ENCODE measurements at regions not wholly inside any gene's neighbourhood (a gene's known extent, or its start where the extent isn't known, plus 50 kb on each side); places are given as distances from the start of the nearest gene placed in this dataset.
A peak's percentile ranks its signal among the peaks of the same experiment; 100 is the strongest.
"Not testable (repeated sequence)": the region's sequence is repeated elsewhere in the genome, so short reads cannot be mapped to it uniquely, and the experiment has no call there.

DNA sequence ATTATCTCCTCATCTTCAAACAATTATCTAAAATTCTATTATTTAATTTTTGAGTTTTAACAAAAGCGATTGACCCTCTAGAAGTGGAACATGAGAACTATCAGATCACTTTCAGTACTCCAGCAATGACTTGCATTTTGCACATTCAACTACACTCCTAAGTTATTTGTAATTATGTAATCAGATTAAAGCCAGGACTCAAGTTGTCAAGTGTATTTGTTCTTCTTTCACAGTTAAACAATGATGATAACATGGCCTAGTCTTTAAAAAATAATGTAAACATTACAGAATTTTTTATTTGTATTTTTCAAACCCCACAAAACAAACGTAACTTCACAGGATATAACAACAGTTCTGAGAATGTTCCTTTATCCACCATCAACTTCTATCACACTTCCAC is 2148.9 kb upstream of the ACO1 start:
- no peak for DNase-seq

DNA sequence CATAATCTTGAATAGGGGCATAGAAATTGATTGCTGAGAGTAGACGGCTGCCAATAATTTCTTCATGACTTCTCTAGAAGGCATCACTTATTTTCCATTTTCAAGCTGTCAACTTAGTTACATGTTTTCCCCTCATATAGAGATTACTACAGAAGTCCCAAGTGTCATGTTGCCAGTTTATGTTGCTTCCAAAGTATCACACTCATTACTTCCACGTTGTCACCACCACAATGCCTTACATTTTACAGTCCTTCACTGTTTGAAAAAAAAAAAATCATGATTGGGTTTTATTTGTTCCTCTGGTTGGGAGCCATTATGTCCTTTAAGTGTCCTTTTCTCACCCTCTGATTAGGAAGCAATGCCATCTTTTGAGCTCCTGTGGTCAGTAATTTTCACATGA is 2144.6 kb upstream of the ACO1 start:
- no peak for DNase-seq

DNA sequence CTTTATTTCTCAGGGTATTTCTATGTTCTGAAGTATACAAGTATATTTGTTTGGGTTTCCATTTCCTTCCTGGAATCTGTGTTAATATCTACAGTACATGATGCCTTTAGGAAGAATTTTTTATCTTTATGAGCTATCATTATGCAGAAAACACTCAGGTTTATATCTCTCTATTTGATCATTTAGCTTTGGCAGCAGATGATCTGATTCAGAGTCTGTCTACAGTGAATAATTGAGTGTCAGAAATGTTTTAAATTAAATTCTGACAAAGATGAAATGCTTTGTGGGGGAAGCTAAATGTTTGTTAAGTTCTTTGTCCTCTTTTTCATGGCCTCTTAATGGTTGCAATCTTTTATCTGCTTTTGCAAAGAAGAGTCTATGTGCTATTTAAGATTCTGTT is 2141.0 kb upstream of the ACO1 start:
- no peak for DNase-seq

DNA sequence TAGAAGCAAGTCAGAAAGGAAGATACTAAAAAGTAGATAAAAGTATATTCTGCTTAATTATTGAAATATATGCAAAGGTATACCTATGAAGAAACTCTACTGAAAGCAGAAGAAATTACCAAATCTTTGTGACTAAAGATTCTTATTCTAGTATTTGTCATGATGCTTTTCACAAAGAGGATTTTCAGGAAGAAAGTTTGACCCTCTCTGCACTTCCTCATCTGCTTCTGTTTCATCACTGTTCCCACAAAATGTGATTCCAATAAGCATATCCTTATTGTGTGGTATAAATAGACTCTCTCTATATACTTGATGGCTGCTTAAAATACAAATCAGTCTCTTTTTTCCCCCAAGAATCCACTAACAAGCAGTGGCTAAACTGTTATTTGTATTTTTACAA is 2139.6 kb upstream of the ACO1 start:
- peak; percentile 10 to 64 (median 44) for DNase-seq

DNA sequence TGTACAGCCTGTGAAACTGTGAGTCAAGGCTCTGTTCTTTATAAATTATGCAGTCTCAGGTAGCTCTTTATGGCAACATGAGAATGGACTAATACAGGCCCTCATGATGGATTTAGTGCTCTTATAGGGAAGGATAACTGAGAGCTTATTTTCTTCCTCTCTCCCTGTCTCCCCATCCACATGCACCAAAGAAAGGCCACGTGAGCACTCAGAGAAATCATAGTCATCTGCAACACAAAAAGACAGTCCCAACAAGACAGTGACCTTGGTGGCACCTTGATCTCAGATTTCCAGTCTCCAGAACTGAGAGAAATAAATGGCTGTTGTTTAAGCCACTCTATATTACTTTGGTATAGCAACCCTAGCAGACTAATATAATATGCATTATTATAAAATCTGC is 2133.6 kb upstream of the ACO1 start:
- DNase-seq, result no peak

DNA sequence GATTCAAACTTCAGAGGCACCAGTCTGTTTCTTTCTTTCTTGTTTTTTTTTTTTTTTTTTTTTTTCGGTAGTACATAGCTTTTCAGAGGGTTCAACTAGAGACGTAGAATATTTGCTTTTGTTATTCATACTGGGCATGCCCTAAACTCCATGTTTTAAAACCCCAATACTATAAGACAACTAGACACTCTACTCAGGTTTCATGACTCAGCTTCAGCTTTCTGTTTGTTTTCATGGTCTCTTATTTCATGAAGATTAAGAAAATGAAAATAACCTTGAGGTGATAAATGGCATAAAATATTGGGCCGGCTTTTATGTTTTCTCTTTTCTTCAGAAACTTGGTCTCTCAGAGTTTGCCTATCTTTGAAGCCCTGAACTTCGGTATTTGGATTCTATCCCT is 2126.3 kb upstream of the ACO1 start:
- no peak for DNase-seq

DNA sequence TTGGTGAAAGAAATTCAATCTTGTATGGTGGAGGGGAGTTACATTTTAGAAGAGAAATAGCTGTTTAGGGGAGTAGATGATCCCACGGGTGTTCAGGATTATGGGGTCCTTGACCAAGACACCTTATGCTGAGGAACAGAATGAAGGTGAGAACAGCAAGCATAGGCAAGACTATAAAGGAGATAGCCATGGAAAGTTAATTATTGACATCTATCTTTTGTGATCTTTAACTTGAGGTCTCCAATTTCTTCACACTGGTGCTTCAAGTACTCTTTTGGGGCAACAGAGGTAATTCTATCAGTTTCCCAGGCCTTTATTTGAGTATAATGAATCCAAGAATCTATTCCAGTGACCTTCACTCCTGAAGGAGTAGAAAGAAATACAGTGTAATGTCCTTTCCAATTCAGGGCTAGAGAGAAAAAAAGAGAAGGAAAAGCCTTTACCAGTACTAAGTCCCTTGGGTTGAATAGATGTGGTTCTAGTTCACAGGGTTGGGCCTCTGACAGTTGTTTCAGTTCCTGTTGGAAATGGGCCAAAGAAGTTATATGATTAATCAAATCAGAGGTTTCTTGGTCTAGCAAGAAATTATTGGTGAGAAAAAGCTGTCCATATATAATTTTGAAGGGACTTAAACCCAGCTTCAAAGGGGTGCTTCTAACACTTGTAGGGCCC is 2104.1 kb upstream of the ACO1 start:
- peak; percentile 20 to 67 (median 46) for DNase-seq

DNA sequence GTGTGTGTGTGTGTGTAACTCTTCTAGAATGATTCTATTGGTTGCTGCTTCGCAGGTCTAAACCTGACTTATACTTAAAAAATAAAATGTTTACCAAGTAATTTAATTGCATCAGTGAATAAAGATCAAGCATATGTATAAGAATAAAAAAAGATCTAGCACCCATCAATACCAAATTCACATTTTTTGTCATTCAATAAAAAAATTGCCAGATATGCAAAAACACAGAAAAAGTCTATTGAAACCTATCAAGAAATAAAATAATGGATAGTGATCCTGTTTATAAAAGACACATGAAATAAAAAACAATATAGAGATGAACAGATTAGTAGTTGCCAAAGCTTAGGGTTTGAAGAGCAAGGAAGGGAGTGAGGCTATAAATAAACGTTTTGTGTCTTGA is 2095.0 kb upstream of the ACO1 start:
- no peak for DNase-seq

DNA sequence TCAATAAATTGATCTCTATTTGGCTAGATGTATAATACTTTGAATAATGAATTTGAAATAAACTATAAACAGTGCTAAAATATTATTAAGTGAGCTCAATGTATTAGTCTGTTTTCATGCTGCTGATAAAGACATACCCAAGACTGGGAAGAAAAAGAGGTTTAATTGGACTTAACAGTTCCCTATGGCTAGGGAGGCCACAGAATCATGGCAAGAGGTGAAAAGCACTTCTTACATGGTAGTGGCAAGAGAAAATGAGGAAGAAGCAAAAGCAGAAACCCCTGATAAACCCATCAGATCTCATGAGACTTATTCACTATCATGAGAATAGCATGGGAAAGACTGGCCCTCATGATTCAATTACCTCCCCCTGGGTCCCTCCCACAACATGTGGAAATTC is 2092.4 kb upstream of the ACO1 start:
- peak in 3 of 4 experiments; percentile 39 to 54 (median 52) for DNase-seq

DNA sequence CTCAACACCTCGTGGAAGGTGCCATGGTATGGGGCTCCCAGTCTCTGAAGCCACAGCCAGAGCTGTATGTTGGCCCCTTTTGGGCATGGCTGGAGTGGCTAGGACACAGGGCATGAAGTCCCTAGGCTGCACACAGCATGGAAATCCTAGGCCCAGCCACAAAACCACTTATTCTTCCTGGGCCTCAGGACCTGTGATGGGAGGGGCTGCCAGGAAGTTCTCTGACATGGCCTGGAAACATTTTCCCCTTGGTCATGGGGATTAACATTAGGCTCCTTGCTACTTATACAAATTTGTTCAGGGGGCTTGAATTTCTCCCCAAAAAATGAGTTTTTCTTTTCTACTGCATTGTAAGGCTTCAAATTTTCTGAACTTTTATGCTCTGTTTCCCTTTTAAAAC is 2091.2 kb upstream of the ACO1 start:
- DNase-seq, result no peak

DNA sequence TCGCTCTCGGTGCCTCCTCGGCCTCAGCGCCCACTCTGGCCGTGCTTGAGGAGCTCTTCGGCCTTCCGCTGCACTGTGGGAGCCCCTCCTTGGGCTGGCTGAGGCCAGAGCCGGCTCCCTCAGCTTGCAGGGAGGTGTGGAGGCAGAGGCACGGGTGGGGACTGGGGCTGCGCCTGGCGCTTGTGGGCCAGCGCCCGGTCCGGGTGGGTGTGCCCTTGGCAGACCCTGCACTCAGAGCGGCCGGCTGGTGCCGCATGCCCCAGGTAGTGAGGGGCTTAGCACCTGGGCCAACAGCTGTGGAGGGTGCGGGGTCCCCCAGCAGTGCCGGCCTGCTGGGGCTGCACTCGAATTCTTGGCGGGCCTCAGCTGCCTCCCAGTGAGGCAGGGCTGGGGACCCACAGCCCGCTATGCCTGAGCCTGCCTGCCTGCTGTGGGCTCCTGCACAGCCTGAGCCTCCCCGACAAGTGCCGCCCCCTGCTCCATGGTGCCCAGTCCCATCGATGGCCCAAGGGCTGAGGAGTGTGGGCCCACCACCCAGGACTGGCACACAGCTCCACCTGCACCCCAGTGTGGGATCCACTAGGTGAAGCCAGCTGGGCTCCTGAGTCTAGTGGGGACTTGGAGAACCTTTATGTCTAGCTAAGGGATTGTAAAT is 2085.2 kb upstream of the ACO1 start:
- no peak for DNase-seq

DNA sequence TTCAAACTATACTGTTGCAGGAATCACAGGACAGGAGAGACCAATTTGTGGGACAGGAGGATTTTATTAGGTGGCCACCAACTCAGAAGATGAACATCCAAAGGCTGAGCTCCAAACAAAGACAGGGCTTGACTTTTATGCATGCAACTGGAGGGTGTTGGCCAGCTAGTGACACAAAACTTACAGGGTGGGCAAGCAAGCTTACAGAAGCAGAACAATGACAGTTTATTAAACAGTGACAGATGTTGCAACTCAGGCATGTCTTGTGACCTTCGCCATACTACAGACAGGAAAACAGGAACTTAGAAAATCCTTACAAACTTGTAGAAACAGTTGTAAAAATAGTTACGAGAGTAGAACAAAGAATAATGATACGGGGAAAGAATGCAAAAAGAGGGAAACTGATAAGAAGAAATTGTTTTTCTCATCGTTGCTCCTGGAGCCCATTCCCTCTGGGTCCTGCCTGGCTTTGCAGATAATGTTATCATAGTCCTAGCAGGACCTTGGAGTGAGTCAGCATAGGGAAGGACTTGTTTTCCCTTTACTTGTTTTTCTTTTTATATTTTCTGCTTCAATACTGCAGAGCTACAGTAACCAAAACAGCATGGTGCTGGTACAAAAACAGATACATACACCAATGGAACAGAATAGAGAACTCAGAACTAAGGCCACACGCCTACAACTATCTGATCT is 2083.0 kb upstream of the ACO1 start:
- peak; percentile 72 to 90 (median 84) for DNase-seq

DNA sequence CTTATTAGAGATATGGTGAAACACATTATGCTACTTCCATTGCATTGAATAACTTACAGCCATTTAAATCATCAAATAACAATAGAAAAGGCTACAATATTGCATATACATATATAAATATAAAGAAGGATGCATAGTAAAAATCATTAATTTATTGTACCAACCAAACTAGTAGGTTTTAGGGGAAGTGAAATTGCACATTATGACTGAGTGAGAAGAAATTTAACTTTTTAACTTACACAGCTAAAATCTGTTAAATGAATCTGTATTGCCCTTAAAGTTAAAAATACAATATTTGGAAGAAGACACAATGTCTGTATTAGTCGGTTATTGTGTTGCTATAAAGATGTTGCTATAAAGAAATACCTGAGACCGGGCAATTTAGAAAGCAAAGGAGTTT is 2073.7 kb upstream of the ACO1 start:
- DNase-seq, result peak in 1 of 4 experiments; percentile 13

DNA sequence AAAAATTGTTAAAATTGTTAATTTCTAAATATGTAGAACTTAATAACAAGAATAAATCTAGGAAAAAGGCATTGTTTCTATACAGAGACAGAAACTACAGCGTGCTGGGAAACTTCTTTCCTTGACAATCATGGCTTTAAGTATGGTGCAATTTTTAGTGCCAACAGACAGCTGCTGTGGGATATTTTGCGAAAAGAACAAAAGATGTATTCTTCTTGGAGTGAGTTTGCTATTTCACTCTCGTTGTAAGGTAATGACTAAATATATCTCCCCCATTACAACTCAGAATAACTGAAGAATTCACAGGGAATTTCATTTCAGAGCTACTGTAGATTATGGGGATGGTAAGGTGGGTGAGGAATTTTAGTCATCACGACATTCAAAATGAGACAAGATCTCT is 2055.0 kb upstream of the ACO1 start:
- no peak for DNase-seq

DNA sequence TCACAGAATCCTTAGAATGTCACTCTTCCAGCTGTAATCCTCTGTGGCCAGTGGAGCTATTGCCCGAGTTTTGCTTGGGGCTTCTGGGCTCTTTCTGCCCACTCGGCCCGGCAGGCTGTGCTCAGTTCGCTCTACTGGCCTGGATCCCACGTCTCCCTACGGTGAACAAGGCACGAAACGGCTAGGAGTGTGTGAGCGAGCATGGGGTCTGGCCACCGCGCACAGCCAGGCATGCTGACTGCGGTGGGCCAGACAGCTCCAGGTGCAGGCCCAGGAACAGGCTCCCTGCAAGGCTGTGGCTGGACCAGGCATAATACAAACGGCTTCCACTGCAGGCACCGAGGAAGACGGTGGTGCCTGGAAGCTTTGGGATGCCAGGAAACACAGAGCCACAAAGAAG is 2035.5 kb upstream of the ACO1 start:
- no peak for DNase-seq

DNA sequence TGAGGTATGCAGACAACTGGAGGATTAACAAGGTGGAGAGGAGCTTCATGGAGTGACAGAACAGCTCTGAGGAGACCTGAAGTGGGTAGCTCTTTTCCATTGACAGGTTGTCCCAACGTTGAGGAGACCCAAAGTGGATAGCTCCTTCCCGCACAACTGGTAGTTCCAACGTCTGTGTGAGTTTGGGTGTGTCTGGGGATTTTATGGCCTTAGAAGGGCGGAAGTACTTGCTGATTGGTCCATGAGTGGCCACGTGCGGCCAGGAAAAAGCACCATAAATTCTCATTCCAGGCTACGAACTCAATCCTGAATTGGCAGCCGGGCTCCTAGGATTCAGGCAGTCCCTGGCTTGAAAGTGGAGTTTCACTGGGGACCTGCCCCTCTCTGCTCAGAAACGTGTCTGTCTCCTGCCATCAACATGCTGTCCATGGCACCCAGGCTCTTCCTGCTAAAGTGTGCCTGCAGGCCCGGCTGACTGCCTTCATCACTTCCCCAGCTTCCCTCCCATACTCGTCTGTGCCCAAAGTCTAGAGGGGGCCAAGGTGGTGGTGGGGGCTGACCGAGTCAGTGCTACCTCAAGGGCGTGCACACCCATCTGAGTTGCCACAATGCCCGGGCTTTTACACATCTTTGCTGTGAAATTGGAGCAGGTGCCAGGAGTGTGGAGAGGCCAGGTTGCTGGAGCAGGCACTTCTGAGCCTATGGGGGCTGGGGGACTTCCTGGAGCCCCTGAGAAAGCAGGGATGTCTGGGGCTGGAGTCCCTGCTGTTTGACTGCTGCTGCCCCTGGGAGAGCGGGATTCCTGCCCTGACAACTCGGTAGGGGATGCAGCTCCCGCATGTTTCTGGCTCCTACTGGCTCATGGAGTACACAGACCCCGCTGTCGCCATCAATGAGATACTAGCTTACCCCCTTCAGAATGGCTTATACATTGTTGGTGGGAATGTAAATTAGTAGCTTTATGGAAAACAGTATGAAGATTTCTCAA is 2034.6 kb upstream of the ACO1 start:
- DNase-seq, result no peak

DNA sequence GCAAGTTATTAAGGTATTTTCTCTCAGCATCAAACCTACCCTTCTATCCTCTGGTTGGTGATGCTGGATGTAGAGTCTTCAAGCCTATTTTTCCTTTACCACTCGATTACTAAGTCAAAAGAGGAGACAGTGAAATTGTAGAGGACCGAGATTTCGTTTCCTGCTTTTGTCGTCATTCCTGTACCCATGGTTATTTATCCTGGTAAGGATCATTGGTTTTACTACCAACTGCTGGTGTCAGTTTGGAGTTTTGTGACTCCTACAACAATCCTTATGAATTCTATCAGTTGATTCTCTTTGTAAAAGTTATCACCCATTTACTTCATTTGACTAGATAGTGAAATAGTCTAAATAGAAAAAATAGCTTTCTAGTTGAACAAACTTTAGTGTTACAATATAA is 2028.2 kb upstream of the ACO1 start:
- DNase-seq, result no peak

DNA sequence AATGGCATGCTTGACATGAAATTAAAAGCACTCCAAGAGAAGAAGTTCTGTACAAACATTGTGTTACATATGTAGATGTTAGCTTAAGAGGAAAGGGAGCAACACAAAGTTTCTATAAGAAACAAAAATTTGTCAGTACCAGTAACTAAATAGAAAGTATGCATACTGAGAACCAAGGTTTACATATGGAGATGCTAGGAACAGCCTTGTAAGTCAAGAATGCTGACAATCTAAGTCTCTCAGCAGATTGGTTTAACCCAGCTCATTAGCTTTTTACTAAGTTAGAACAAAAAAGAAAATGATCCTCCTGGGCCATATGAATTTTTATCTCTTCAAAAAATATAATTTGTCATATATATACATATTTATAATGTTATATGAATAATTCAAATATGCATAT is 2022.1 kb upstream of the ACO1 start:
- DNase-seq, result no peak

DNA sequence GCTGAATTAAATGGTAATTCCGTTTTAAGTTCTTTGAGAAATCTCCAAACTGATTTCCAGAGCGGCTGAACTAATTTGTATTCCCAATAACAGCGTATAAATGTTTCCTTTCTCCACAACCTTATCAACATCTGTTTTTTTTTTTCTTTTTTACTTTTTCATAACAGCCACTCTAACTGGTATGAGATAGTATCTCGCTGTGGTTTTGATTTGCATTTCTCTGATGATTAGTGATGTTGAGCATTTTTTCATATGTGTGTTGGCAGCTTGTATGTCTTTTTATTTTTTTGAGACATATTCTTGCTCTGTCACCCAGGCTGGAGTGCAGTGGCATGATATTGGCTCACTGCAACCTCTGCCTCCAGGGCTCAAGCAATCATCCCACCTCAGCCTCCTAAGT is 2018.3 kb upstream of the ACO1 start:
- DNase-seq, result not testable (repeated sequence)

DNA sequence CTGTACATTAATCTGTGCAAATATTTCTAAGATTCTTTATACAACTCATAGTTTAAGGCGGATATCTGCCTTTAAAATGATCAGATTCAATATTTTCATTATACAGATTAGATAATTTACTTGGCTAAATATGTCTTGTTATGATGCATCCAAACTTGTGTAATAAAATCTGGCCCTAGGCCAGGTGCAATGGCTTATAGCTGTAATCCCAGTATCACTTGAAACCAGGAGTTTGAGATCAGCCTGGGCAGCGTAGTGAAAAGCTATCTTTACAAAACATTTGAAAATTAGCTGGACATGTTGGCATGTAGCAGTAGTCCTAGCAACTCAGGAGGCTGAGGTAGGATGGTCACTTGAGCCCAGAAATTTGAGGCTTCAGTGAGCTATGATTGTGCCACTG is 2002.2 kb upstream of the ACO1 start:
- no peak for DNase-seq

DNA sequence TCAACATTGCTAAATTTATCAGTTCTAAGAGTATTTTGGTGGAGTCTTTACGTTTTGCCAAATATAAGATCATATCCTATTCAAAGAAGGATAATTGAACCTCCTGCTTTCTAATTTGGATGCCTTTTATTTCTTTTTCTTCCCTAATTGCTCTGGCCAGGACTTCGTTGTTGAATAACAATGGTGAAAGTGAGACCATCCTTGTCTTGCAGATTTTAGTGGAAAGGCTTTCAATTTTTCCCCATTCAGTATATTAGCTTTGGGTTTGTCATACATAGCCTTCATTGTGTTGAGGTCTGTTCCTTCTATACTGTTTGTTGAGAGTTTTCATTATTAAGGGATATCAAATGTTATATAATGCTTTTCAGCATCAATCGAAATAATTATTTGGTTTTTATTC is 1974.2 kb upstream of the ACO1 start:
- no peak for DNase-seq

DNA sequence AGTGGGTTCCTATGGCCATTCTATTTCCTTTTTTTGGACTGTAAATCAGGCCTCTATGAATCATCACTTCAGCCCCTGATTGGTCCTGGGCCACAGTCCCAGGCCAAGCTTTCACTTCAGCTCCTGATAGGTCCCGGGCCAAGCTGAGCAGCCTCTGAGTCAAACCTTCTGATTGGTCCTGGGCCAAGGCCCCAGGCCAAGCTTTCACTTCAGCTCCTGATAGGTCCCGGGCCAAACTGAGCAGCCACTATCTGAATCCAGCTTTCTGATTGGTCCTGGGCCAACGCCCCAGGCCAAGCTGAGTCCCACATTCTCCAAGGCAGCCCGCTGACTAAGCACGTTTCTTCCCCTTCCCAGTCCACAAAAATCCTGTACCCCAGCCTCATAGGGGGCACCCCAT is 1972.9 kb upstream of the ACO1 start:
- DNase-seq, result no peak

DNA sequence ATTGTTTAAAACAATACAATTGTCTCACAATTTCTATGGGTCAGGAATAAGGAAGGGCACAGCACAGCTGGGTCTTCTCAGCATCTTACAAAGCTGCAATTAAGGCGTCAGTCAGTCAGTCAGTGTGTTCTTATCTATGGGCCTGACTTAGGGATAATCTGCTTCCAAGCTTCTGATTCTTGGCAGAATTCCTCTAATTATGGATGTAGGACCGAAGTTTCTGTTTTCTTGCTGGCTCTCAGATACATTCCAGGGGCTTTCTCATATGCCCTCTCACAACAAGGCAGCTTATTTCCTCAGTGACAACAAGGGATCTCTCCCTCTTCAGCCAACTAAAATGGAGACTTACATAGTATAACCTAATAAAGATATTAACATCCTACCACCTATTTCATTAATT is 1925.3 kb upstream of the ACO1 start:
- no peak for DNase-seq

Measured in suppressor macrophage (primary cell).